HG03175 (cell line): ENCODE measurements at regions not wholly inside any gene's neighbourhood (a gene's known extent, or its start where the extent isn't known, plus 50 kb on each side); places are given as distances from the start of the nearest gene placed in this dataset.

ENCODE experiments used
- ATAC-seq: cut with Tn5 transposase; IDR thresholded peaks from one replicate; pipeline ENCODE4 v1.9.1; 2021; ENCODE audit warnings: mild to moderate bottlenecking, moderate library complexity; ENCODE audit not compliant: unreplicated experiment

DNA sequence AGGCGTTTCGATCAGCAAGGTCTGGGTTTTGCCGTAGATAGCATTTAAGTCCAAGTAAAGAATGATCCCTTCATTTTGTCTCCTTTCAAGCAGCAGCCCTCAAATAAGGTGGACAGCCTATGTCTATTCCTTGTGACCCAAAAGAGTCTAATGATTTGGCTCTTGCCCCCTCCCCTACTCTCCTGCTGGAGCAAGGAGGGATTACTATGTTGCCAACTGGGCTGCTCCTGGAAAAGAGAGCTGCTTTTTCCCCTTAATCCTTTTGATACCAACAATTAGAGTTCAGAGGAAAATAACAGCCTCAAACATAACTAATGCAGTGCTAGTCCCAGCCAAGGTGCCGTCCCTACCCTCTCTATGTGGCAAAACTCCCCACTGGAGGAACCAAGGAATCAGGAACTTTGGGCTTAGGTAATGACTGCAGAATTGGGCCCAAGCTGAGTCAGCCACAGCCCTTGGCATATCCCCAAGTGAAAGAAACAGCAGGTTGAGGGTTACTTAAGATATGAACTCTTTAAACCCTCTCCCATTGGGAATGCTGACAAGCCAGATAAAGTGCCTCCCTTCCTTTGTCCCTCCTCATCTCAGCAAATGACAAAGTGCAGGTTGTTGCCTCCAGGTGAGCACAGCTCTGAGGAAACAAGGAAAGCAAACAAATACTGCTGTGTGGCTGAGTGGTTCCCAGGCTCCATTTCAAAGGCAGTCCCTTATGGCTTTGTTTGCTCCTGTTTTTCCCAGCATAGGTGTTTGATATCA, 643.7 kb downstream of the INHBA start:
- ATAC-seq, result no peak

DNA sequence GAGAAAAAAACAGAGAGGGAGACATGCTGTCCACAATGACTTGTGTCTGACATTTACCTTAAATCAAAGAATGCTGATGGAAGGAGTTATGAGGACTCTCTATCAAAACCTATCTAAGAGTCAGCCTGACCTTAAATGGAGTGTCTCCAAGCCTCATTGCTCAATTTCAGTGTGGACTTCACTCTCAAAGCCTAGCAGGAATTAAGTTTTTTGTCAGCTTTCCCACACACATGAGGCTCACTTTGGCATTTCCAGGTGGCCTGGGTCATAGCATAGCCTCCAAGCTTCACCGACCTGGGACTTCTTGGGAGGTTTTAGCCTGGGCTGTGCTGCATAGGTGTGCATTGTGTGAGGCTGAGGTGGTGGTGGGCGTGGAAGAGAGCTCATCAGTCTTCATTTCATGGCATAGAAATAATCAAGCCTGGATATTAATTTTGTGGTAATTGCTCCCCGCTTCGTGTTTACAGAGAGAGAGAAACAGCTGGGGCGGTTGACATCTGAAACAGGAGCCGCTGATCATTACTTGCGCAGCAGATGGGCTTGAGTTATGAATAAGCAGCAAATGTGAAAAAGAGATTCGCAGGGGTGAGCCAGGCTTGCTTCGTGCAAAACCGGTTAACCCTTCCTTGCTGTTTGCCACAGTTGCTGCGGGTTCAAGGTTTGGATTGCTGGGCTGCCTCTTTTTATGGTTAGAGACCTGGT, 647.8 kb downstream of the INHBA start:
- ATAC-seq, result no peak

DNA sequence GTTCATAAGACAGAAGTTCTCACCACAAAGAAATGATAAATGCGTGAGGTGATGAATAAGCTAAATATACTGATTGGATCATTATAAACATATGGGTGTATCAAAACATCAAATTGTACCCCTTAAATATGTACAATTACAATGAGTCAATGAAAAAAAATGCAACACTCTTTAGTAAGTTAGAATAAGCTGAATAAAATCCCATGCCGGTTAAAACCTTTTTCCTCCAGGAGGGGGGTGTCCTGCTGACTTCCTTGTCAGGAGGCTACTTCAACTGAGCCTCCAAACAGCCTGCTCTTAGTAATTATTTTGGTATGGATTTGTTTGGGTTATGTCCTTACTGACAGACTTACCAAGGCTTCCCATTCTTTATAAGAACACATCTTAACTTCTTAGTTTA, 649.1 kb downstream of the INHBA start:
- ATAC-seq, result no peak

DNA sequence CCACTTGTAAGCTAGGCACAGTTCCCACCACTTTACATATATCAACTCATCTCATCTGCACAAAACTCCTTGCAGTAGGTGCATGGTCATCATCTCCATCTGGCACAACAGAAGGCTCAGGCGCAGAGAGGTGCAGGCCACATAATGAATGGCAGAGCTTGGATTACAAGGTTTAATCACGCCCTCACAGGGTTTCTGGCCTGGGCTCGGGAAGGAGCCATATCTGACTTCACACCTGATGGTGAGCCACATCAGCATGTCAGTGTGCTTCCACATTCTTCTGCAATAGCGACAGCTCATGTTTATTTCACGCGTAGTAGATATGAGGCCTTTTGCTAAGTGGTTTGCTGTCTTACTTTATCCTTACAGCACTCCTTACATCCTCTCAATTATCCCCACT, 650.2 kb downstream of the INHBA start:
- no peak for ATAC-seq

DNA sequence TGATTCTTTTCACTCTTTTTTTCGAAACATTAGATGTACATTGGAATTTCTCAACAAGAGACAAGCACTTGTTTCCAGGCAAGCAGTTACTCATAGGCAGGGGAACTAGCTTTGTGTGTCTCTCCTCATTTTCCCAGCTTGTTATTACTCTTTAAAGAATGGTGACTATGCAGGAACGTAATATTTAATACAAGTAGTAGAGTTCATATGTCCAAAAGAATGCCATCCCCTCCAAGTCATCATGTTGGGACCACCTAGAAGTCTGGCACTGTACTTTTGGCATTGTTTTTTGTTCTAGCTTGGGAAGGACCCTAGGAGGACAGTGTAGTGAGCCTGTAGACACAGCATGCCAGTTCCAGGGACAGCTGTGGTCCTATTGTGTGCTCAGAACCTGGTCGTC, 650.7 kb downstream of the INHBA start:
- no peak for ATAC-seq

DNA sequence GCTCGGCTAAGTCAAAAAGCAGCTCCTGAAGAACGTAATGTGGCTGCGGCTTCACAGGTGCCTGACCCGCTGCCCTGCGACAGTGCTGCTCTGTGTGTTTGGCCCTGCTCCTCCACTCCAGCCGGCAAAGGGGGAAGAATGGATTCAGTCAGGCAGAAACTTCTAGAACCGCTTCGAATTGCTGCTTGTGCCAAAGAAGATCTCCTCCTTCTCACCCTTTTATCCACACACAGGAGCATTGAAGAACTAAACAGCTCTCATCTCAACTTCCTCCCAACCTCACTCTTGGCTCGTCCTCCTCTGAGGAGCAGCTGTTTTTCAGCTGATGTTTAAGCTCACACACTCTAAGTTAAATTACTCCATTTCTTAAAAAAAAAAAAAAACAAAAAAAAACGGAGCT, 651.4 kb downstream of the INHBA start:
- no peak for ATAC-seq

DNA sequence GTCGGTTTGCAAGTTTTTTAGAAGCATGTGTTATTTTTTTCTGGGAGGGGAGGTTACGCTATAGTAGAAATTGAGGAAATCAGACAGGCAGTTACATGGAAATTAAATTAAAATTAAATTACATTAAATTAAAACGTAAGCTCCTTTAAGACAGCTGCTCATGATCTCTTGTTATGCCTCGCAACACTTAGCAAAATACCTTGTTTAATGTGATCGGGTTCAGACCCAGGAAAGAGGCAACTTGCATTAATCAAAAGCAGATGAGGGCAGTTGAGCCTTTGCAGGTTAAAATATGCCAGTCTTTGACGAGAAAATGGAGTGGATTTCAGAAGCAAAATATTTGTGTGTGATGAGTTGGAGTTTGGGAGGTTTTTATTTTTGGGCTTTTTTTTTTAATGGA, 651.8 kb downstream of the INHBA start:
- ATAC-seq, result no peak

DNA sequence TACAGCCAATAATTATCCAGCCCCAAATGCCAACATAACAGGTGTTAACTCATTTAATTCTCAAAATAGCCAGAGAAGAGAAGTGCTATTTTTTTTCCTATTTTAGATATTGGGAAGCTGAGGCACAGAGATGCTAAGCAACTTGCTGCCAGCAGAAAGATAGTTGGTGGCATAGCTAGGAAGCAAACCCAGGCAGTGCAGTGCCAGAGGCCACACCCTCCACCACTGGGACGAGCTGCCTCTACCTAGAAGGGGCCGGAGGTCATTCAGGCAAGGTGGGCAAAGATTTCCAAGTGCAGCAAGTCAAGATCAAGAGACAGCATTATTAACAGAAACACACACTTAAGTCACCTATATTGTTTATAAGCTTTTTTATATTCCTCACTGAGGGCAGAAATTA, 654.1 kb downstream of the INHBA start:
- ATAC-seq, result no peak

DNA sequence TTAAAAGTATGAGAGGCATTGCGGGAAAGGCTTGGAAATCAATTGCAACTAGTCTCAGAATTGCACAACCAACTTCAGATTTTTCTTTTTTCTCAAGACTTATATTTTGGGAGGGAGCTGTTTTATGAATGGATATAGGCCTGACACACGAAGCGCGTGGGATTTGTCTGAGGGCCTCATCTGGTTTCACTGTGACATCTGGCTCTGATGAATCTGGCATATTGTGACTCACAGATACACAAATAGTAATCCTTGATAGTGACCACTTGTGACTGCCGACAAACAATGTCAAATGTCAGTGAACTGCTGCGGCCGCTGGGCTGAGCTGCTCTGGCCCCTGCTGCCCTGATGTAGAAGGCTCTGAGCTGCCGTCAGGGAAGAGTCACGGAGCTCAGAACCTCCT, 655.1 kb downstream of the INHBA start:
- ATAC-seq, result no peak

DNA sequence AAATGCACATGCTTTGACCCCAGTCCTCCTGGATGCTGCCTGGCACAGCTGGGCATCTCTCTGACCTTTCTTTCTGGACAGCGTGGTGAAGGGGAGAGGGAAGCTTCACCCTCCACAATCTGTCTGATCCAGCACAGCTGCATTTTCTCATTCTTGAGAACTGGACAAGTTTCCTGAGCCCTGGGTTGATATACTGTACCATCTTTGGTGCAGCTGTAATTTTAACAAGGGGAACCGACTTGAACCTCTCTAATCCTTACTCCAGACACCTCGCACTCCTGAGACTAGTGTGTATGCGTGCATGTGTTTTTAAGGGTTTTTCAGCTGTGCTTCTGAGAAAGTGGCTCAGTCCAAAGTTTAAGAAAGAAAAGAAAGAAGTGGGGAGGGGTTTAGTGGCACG, 655.7 kb downstream of the INHBA start:
- ATAC-seq, result no peak

DNA sequence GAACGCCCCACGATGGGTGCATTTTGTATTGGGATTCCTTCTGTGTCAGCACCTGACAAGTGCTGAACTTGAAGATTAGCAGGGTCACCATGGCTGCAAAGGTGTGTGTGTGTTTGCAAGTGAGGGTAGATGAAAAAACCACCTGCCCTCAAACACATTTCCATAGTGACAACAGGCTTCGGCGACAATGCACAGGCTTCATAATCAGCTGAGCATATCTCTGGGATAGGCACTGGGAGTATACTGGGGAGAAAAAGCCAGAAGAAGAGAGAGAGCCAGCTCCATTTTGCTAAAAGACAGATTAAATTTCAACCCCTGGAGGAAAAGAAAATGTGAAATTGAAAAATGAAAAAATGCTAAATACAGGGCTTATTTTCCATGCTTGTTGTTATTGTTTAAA, 656.1 kb downstream of the INHBA start:
- no peak for ATAC-seq

DNA sequence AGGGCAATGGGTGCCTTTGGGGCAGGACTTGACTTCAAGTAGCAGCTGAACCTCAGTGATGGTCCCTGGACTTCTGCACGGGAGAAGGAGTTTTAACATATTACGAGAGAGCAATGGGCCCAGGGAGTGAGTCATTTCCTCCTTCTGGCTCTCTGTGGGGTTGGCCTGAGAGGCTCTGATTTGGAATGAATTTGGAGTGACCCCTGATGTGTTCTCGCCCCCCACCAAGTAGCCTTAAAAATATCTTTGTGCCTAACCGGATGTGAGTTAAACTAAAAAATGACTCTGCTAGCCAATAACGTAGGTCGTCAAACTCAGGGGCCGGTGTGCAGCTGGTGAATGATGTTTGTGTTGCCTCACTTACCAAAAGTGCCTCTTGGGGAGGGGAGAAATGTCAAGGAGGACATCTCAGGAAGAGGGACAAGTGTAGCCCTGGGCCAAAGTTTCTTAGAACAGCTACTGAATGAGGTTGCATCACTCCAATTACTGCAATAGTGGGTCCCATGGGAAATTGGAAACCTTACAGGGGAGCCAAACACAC, 656.6 kb downstream of the INHBA start:
- ATAC-seq, result no peak

DNA sequence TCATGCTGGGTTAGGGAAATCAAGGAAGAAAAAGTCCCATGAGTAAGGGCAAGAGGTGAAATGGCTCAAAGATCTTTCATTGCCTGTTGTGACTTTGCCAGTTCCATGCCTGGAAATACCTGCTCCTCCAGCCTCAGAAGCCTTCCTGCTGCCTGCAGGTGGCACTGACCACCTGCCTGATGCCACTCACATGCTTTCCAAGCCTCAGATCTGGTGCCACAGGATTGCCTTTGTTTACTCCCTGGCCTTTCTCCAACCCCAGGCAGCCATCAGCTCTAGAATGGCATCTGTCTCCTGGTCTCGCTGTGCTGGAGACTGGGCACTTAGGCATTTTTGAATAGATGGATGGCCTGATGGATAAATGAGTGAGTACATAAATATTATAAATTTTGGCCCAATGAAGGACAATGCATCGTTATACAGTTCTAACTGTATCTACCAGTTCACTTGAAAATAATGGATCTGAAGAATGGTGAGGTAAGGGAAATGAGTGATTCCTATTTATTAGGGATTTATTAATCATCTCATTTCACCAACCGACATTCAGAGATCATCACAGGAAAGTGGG, 657.2 kb downstream of the INHBA start:
- no peak for ATAC-seq

DNA sequence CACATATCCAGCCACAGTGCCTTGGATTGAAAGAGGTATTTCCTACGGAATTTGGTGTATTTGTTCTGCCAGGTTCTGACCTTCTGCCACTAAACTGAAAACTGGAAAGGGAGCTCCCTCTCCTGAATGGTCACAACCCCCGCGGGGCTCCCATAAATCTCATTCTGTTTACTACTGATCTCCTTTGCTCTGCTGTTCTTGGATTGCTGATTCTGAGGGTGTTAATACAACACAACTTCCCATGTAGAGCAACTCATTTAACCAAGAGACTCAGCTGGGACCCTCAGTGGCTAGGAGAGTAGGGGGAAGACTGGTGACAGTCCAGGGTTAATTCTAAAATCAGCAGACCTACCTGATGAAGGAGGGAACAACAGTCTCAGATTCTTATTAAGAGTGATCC, 662.9 kb downstream of the INHBA start:
- no peak for ATAC-seq

DNA sequence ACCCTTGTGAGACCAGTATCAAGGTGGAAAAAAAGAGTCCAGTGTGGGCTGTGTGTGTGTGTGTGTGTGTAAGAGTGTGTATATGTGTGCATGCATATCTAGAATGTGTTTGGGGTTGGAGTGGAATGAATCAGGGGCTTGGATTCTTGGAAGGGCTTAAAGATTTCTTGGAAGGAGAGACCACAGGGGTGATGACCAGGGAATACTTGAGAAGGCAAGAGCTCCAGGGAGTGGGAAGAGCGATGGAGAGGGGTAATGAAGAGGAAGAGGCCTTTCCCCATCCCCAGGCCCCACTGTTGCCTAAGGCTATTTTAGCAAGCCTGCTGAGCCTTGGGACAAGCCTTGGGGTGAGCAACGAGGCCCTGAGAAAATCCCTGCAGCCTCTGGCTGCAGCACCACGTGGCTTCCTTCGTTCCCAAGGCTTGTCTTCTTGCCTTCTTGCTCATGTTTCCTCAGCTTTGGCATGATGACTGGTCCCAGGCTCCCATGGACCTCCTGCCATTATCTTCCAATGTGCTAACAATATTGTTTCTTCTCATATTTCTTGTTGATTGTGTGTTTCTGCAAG, 663.4 kb downstream of the INHBA start:
- no peak for ATAC-seq

DNA sequence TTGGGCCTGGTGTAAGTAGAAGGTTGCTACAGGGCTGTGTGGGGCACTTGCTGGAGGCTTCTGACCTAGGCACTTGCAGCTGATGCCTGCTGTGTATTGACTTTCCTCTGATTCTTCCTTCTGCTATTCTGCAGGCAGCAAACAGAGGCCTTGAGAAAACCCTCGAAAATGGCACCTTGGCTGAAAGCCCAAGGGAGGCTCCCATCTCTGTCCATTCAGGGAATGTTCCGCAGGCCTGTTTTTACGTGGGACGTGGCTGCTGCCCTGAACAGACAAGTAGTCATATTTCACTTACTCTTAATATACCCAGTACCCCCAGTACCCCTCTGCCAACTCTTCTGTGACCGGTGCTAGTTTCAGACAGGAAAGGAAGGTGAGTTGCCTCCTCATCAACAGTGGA, 664.7 kb downstream of the INHBA start:
- ATAC-seq, result no peak

DNA sequence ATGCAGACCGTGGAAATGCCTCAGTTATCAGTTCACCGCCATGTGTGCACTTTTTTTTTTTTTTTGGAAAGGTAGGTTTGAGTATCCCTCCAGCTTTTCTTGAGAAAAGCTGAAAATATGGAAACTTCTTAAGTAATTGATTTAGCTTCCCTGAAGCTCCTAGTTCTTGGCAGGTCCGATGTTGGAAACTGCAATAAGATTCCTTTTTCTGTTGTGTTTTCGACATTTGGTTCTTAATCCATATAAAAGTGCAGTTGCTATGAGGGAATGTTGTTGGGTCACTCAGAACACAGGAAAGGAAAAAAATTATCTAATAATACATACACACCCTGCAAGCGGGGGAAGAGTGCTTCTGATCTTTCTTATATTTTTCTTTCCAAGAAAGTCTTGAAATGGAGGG, 665.2 kb downstream of the INHBA start:
- ATAC-seq, result no peak

DNA sequence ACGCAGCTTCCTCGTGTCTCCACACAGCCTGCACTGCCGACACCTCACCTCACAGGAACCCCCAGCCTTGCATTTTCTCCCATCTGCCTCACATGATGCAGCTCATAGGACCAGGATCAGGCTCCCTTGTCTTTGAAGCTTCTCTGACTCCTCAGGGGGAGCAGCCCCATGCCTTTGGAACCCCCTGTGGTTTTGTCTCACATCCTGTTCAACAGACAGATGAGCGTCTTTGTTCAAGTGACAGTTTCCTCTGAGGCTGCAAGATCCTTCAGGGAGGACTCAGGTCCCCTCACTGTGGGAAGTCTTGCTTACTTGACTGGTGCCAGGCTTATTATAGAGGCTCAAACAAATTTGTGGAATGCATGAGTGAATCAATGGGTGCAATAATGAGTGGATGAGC, 667.1 kb downstream of the INHBA start:
- no peak for ATAC-seq

DNA sequence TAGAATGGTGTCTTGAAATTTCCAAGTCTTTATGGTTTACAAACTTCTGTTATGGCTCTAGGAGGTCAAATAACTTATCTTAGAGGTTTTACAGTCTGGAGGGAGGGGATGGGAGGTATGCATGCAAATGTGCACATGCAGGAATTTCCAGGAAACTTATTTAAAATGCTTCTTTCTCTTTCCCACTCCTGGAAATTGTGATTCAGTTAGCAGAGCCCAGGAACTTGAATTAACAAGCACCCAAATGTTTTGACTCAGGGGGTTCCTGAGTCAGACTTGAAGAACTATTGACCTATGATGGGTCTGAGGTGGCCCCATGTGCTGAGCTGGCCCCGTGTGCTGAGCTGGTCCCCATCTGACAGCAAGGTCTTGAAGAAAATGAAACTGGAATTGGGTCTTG, 669.4 kb downstream of the INHBA start:
- ATAC-seq, result no peak

DNA sequence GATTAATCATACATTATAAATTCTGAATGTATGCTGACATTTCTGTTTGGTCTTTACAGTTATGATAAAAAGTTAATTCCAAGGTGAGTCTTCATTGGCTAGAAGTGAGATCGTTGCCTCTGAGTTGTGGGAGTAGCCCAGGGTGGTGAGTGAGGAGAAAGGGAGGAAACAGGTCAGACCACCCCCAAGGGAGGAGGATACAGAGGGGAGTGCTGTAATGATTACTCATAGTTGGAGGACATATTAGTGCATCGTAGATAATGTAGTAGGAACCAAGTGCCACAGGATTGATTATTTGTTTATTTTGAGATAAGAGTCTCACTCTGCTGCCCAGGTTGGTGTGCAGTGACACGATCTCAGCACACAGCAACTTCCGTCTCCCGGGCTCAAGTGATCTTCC, 672.2 kb downstream of the INHBA start:
- ATAC-seq, result no peak

DNA sequence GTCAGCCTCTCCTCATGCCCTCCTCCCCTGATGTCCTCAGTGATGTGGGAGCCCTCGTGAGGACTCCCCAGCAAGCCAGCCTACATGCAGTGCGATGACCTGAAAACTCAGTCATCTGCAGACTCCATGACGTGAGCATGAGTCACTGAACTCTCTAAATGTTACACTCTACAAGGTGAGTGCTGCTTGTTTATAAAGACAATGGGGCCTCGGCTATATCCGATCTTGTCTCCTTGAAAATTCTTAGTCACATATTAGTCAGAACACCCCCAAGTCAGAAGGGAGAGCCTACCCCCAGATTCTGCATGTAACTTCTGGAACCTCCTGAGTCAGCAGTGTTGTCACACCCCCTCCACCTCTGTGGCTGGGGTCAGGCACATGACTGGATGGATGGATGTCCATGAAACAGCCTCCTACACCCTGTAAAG, 673.8 kb downstream of the INHBA start:
- no peak for ATAC-seq

DNA sequence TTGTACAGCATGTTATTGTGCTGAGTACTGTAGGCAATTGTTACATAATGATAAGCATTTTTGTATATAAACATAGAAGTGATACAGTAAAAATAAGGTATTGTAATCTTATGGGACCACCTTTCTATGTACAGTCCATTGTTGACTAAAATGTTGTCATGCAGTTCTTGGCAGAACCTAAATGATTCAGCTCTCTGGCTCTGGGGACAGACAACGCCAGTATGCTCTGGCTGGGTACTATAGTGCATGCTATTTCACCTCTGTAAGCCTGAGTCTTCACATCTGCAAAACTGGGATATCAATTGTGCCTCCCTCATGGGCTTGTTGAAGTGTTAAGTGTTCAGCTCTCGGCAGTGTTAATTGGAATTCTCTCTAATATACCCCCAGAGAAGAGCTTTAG, 674.3 kb downstream of the INHBA start:
- no peak for ATAC-seq
